Osteoblast (primary cell): ENCODE measurements at regions not wholly inside any gene's neighbourhood (a gene's known extent, or its start where the extent isn't known, plus 50 kb on each side); places are given as distances from the start of the nearest gene placed in this dataset.

ENCODE experiments used
- DNase-seq: peaks from one replicate; pipeline ENCODE4 v3.0.0; 2011; ENCODE audit warnings: low spot score, mixed read lengths; ENCODE audit not compliant: insufficient read length; ENCODE audit errors: missing footprints
- H2AFZ ChIP-seq: 2 replicates; pipeline ENCODE4 v1.6.0; 2011; ENCODE audit warnings: mild to moderate bottlenecking, low read length
- H3K27ac ChIP-seq: 2 replicates; pipeline ENCODE4 v1.5.1; 2011; ENCODE audit warnings: mild to moderate bottlenecking, low read depth, low read length, moderate library complexity
- H3K27me3 ChIP-seq: 2 replicates; pipeline ENCODE4 v1.6.0; 2012; ENCODE audit warnings: mild to moderate bottlenecking, control low read depth, inconsistent platforms, low read length, moderate library complexity; ENCODE audit not compliant: insufficient read depth
- H3K36me3 ChIP-seq: 2 replicates; pipeline ENCODE4 v1.5.1; 2011; ENCODE audit warnings: mild to moderate bottlenecking, low read length, control low read depth, moderate library complexity; ENCODE audit not compliant: insufficient read depth
- H3K4me1 ChIP-seq: 2 replicates; pipeline ENCODE4 v1.5.1; 2011; ENCODE audit warnings: mild to moderate bottlenecking, low read length, control low read depth, moderate library complexity; ENCODE audit not compliant: insufficient read depth
- H3K4me2 ChIP-seq: 2 replicates; pipeline ENCODE4 v1.6.0; 2011; ENCODE audit warnings: mild to moderate bottlenecking, low read length; ENCODE audit not compliant: insufficient read depth
- H3K4me3 ChIP-seq: fragments of 200-600 bp; sonication (generic); 3 replicates; pipeline ENCODE4 v1.5.1; 2012; ENCODE audit warnings: mild to moderate bottlenecking, low read length, inconsistent platforms; ENCODE audit not compliant: insufficient read depth
- H3K79me2 ChIP-seq: 2 replicates; pipeline ENCODE4 v1.6.0; 2012; ENCODE audit warnings: mild to moderate bottlenecking, low read length, control low read depth, inconsistent platforms; ENCODE audit not compliant: insufficient read depth
- H3K9me3 ChIP-seq: 2 replicates; pipeline ENCODE4 v1.5.1; 2011; ENCODE audit warnings: low read depth, low read length, control low read depth
- H4K20me1 ChIP-seq: 2 replicates; pipeline ENCODE4 v1.6.0; 2012; ENCODE audit warnings: mild to moderate bottlenecking, low read length, control low read depth; ENCODE audit not compliant: insufficient read depth
- CTCF ChIP-seq: IDR thresholded peaks from 2 replicates; pipeline ENCODE4 v1.5.1; 2011; ENCODE audit warnings: mild to moderate bottlenecking, low read depth, low read length, moderate library complexity; ENCODE audit errors: extremely low read depth

- Histone ChIP-seq H3K36me3 (no peaks in the 10 kb centered on the region), H3K4me3 (no peak overlapping the region)
- no peak for TF ChIP-seq CTCF
Measured at GRCh38 chr5:87076411-87076810, 191.3 kb upstream of the RASA1 start.

DNA sequence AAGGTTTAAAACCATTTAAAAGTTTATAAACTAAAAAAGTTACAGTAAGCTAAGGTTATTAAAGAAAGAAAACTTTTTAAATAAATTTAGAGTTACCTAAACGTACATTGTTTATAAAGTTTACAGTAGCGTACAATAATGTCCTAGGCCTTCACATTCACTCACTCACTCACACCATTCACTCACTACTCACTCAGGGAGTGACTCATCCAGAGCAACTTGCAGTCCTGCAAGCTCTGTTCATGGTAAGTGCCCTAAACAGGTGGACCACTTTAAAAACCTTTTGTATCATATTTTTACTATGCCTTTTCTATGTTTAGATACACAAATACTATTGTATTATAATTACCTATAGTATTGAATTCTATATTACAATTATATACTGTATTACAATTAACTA, 190.8 kb upstream of the RASA1 start:
- TF ChIP-seq CTCF: no peak
- no peak overlapping the region for H3K27ac ChIP-seq
- no peak overlapping the region for H3K4me2 ChIP-seq
- no peak overlapping the region for H2AFZ ChIP-seq
- H3K4me1 ChIP-seq: peaks cover 4% of the 10 kb centered on the region
- H4K20me1 ChIP-seq: no peaks in the 10 kb centered on the region
- no peak overlapping the region for H3K4me3 ChIP-seq
- H3K79me2 ChIP-seq: no peaks in the 10 kb centered on the region
- no peaks in the 10 kb centered on the region for H3K36me3 ChIP-seq
- H3K27me3 ChIP-seq: no peaks in the 10 kb centered on the region
- no peak for DNase-seq
- H3K9me3 ChIP-seq: no peaks in the 10 kb centered on the region

More at GRCh38 chr5:87076411-87076810, 191.3 kb upstream of the RASA1 start:
- H3K27ac ChIP-seq: no peak overlapping the region
- H4K20me1 ChIP-seq: no peaks in the 10 kb centered on the region
- no peak overlapping the region for H2AFZ ChIP-seq
- no peaks in the 10 kb centered on the region for H3K79me2 ChIP-seq
- H3K9me3 ChIP-seq: no peaks in the 10 kb centered on the region
- H3K4me1 ChIP-seq: peaks cover under 1% of the 10 kb centered on the region
- no peaks in the 10 kb centered on the region for H3K27me3 ChIP-seq
- no peak overlapping the region for H3K4me2 ChIP-seq
- DNase-seq: no peak

DNA sequence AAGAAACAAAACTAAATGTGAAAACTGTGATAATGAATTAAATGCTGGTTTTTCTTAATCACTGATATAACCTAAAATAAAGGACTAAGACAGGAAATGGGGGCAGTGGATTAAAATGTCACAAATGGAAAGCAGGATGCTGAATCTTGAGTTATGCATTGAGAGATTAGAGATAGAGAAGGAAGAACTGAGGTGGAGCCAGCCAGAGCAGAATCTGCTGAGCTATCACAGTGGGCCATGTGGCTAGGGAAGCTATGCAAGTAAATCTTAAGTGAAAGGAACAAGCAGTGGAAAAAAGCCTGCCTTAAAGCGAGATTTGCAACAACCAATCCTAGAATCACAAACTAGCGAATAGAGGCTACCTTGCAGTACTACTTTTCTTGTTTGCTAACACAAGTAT, 188.5 kb upstream of the RASA1 start:
- H3K4me3 ChIP-seq: no peak overlapping the region
- no peaks in the 10 kb centered on the region for H3K36me3 ChIP-seq
- H3K4me1 ChIP-seq: peaks cover 4% of the 10 kb centered on the region
- H3K27me3 ChIP-seq: no peaks in the 10 kb centered on the region
- no peak for TF ChIP-seq CTCF
- no peaks in the 10 kb centered on the region for H3K79me2 ChIP-seq
- no peak overlapping the region for H3K27ac ChIP-seq
- H3K9me3 ChIP-seq: no peaks in the 10 kb centered on the region
- no peaks in the 10 kb centered on the region for H4K20me1 ChIP-seq
- no peak for DNase-seq
- no peak overlapping the region for H2AFZ ChIP-seq
- no peak overlapping the region for H3K4me2 ChIP-seq

DNA sequence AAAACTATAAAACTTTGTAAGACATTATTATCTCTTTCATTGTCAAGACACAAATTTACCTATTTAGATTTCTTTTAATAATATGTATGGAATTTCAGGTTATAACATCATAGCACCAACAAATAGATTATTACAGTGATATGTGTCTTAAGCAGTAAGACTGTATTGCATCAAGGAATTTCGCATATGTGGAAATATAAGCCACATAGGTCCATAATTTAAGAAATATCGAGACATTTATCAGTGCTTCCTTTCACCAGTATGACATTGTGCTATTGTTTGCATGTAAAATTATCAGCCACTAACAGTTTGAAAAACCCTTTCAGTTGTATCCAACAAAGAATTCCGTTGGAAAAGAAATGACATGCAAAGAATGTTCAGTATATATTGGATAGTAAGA, 186.7 kb upstream of the RASA1 start:
- no peaks in the 10 kb centered on the region for H3K36me3 ChIP-seq
- H3K4me3 ChIP-seq: peak overlapping the region; percentile 51
- no peak for TF ChIP-seq CTCF
- H2AFZ ChIP-seq: peak overlapping the region; percentile 83
- DNase-seq: no peak
- H3K4me1 ChIP-seq: peaks cover 4% of the 10 kb centered on the region
- peak overlapping the region; percentile 68 for H3K4me2 ChIP-seq
- no peak overlapping the region for H3K27ac ChIP-seq
- H3K27me3 ChIP-seq: no peaks in the 10 kb centered on the region
- H3K9me3 ChIP-seq: no peaks in the 10 kb centered on the region
- H3K79me2 ChIP-seq: no peaks in the 10 kb centered on the region
- H4K20me1 ChIP-seq: no peaks in the 10 kb centered on the region
